ENCODE measurements at regions not wholly inside any gene's neighbourhood (a gene's known extent, or its start where the extent isn't known, plus 50 kb on each side); places are given as distances from the start of the nearest gene placed in this dataset.

- DNase-seq (ENCODE audit: low spot score) = no peak
- TF ChIP-seq, protein P1, sequence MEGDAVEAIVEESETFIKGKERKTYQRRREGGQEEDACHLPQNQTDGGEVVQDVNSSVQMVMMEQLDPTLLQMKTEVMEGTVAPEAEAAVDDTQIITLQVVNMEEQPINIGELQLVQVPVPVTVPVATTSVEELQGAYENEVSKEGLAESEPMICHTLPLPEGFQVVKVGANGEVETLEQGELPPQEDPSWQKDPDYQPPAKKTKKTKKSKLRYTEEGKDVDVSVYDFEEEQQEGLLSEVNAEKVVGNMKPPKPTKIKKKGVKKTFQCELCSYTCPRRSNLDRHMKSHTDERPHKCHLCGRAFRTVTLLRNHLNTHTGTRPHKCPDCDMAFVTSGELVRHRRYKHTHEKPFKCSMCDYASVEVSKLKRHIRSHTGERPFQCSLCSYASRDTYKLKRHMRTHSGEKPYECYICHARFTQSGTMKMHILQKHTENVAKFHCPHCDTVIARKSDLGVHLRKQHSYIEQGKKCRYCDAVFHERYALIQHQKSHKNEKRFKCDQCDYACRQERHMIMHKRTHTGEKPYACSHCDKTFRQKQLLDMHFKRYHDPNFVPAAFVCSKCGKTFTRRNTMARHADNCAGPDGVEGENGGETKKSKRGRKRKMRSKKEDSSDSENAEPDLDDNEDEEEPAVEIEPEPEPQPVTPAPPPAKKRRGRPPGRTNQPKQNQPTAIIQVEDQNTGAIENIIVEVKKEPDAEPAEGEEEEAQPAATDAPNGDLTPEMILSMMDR (IDR thresholded peaks at IDR 0.05; ENCODE audit: extremely low read depth, missing control alignments) = no peak
Observed at GRCh38 chr3:76015496-76015895, 230.1 kb upstream of the ZNF717 start.

GRCh38 chr3:76016111-76016510 lies 230.8 kb upstream of the ZNF717 start:
- TF ChIP-seq, protein P1 (IDR thresholded peaks at IDR 0.05; ENCODE audit: extremely low read depth, missing control alignments) = no peak
- DNase-seq (ENCODE audit: low spot score) = no peak

- no peak for DNase-seq (ENCODE audit: low spot score)
- TF ChIP-seq, protein P1 (IDR thresholded peaks at IDR 0.05; ENCODE audit: extremely low read depth, missing control alignments) = no peak
Observed at GRCh38 chr3:76016769-76017439, 231.6 kb upstream of the ZNF717 start.

GRCh38 chr3:76021376-76021775 lies 236.0 kb upstream of the ZNF717 start:
- DNase-seq (ENCODE audit: low spot score) = no peak
- TF ChIP-seq, protein P1 (IDR thresholded peaks at IDR 0.05; ENCODE audit: extremely low read depth, missing control alignments) = no peak

DNA sequence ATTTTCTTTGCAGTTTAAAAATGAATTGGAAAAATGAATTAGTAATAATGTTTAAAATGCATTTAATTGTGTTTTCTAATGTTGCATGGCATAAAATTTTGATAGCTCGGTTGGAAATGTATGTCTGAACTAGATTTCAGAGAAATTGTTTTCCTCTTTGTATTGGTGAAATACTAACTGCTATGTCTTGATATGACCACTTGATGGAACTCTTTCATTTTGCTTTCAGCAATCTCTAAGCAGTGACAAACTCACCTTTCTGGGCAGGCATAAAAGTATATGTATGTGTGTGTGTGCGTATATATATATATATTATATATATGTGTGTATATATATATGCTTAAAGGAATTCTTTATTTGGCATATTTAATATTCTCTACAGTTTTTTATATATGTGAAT lies 239.3 kb upstream of the ZNF717 start:
- TF ChIP-seq, protein P1 (IDR thresholded peaks at IDR 0.05; ENCODE audit: extremely low read depth, missing control alignments) = no peak
- DNase-seq (ENCODE audit: low spot score) = no peak

DNA sequence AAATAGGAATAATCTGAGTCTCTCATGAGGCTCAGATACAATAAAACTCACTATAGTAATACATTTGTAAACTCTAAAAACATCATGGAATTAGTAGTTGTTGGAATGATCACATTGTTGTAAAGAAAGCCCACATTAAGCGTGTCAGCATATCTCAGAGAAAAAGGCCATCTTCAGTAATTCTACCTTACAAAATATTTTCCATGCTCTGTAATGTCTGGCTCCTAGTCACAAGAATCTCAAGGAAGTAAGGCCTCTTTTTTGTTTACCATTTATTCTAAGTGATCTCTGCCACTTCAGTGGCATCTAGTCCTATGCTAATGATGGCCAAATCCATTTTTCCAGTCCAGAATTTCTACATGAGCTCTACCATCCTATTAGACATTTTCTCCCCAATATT lies 240.2 kb upstream of the ZNF717 start:
- DNase-seq (ENCODE audit: low spot score) = no peak

GRCh38 chr3:76026379-76026778 lies 241.0 kb upstream of the ZNF717 start:
- TF ChIP-seq, protein P1 (IDR thresholded peaks at IDR 0.05; ENCODE audit: extremely low read depth, missing control alignments) = no peak
- DNase-seq (ENCODE audit: low spot score) = no peak

More for the DNA sequence above, 240.2 kb upstream of the ZNF717 start:
- TF ChIP-seq, protein P1 (IDR thresholded peaks at IDR 0.05; ENCODE audit: extremely low read depth, missing control alignments) = no peak

Data from GM20000 (cell line).